Ishikawa (cell line): ENCODE measurements at regions not wholly inside any gene's neighbourhood (a gene's known extent, or its start where the extent isn't known, plus 50 kb on each side); places are given as distances from the start of the nearest gene placed in this dataset.

Experiments used
- CEBPB ChIP-seq: IDR thresholded peaks from 2 replicates; pipeline ENCODE4 v1.6.1; 2012
- CREB1 ChIP-seq: IDR thresholded peaks from 2 replicates; pipeline ENCODE4 v1.6.1; 2012; ENCODE audit warnings: low read depth
- EGR1 ChIP-seq: IDR thresholded peaks from 2 replicates; pipeline ENCODE4 v1.6.1; 2012
- EP300 ChIP-seq: IDR thresholded peaks from 2 replicates; pipeline ENCODE4 v1.6.1; 2012; ENCODE audit warnings: borderline replicate concordance
- FOXM1 ChIP-seq: IDR thresholded peaks from 2 replicates; pipeline ENCODE4 v1.6.1; 2012; ENCODE audit warnings: low read depth, borderline replicate concordance
- MAX ChIP-seq: IDR thresholded peaks from 2 replicates; pipeline ENCODE4 v1.6.1; 2012
- NFIC ChIP-seq: IDR thresholded peaks from 2 replicates; pipeline ENCODE4 v1.6.1; 2012
- RAD21 ChIP-seq: IDR thresholded peaks from 2 replicates; pipeline ENCODE4 v1.6.1; 2012; ENCODE audit warnings: low read depth
- REST ChIP-seq: IDR thresholded peaks from 2 replicates; pipeline ENCODE4 v1.6.1; 2012; ENCODE audit warnings: low read depth, mild to moderate bottlenecking
- TAF1 ChIP-seq: IDR thresholded peaks from 2 replicates; pipeline ENCODE4 v1.6.1; 2012; ENCODE audit warnings: low read depth, mild to moderate bottlenecking
- TCF12 ChIP-seq: IDR thresholded peaks from 2 replicates; pipeline ENCODE4 v1.6.1; 2012; ENCODE audit warnings: low read depth
- TEAD4 ChIP-seq: IDR thresholded peaks from 2 replicates; pipeline ENCODE4 v1.6.1; 2012
- USF1 ChIP-seq: IDR thresholded peaks from 2 replicates; pipeline ENCODE4 v1.6.1; 2012
- YY1 ChIP-seq: IDR thresholded peaks from 2 replicates; pipeline ENCODE4 v1.6.1; 2012; ENCODE audit warnings: low read depth
- ZBTB7A ChIP-seq: IDR thresholded peaks from 2 replicates; pipeline ENCODE4 v1.6.1; 2012; ENCODE audit warnings: low read depth

- no peak for TF ChIP-seq MAX
- TF ChIP-seq NFIC, result no peak
- no peak for TF ChIP-seq REST
- TF ChIP-seq RAD21, result no peak
- no peak for TF ChIP-seq FOXM1
- no peak for TF ChIP-seq TAF1
- no peak for TF ChIP-seq ZBTB7A
- TF ChIP-seq CREB1, result no peak
- no peak for TF ChIP-seq USF1
- TF ChIP-seq CEBPB, result no peak
- TF ChIP-seq TEAD4, result no peak
- TF ChIP-seq YY1, result no peak
- TF ChIP-seq TCF12, result no peak
- no peak for TF ChIP-seq EGR1
- no peak for TF ChIP-seq EP300
These were observed 185.3 kb upstream of the SIX2 start for GRCh38 chr2:45194596-45194995.

GRCh38 chr2:45193581-45193980 is 184.3 kb upstream of the SIX2 start:
- TF ChIP-seq FOXM1, result no peak
- no peak for TF ChIP-seq NFIC
- TF ChIP-seq REST, result no peak
- TF ChIP-seq ZBTB7A, result no peak
- no peak for TF ChIP-seq YY1
- TF ChIP-seq CREB1, result no peak
- no peak for TF ChIP-seq TEAD4
- no peak for TF ChIP-seq EGR1
- no peak for TF ChIP-seq RAD21
- no peak for TF ChIP-seq TCF12
- TF ChIP-seq TAF1, result no peak
- TF ChIP-seq CEBPB, result no peak
- no peak for TF ChIP-seq EP300
- no peak for TF ChIP-seq MAX
- no peak for TF ChIP-seq USF1

GRCh38 chr2:45192991-45193390 is 183.7 kb upstream of the SIX2 start:
- TF ChIP-seq TAF1 (no peak), ZBTB7A (no peak), CREB1 (no peak), REST (no peak), YY1 (no peak), TCF12 (no peak), USF1 (no peak), FOXM1 (no peak), EGR1 (no peak), MAX (no peak), EP300 (no peak)

- TF ChIP-seq FOXM1 (no peak), YY1 (no peak), EP300 (no peak), TCF12 (no peak), TAF1 (no peak)
These were observed 183.2 kb upstream of the SIX2 start for GRCh38 chr2:45192481-45192880.
